NCI-H345 treated with DMSO at 0.1 percent for 48 hours (cell line): ENCODE measurements at regions not wholly inside any gene's neighbourhood (a gene's known extent, or its start where the extent isn't known, plus 50 kb on each side); places are given as distances from the start of the nearest gene placed in this dataset.

Experiments used
- DNase-seq: peaks from one replicate; lab custom pipeline; 2025; ENCODE audit not compliant: unreplicated experiment; lab: John Stamatoyannopoulos, UW

DNA sequence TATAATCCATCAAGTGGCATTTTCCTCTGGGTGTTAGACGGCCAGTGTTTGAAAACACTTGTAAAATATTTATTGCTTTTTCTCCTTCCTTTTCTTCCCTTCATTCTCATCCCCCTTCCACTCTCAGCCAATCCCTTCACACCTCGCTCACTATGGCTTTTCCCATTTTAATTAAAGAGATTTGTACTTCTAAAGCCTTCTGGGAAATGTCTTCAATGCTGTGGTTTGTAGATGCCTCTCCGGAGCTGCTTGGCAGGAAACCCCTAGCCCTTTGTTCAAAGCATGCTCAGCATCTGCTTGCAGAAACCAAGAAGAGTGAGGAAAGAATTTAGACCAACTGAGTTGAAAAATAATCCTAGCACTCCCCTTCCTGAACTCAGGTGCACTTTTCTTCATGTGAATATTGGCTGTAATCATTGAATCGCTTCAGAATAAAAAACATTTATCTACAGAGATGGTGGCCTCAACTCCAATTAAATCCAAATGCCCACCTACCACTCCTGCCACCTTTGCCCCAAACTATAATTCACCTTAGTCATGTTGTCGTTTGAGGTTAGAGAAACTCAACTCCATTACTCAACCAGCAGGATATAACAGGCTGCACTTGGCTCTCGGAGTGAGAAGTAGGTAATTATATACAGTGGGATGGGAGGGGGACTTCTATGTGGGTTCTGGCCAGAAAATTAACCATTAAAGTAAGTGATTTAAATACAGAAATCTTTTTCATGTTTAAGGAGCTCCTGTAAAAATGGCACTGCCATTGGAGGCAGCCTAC is 659.4 kb upstream of the CAMK1G start:
- no peak for DNase-seq

DNA sequence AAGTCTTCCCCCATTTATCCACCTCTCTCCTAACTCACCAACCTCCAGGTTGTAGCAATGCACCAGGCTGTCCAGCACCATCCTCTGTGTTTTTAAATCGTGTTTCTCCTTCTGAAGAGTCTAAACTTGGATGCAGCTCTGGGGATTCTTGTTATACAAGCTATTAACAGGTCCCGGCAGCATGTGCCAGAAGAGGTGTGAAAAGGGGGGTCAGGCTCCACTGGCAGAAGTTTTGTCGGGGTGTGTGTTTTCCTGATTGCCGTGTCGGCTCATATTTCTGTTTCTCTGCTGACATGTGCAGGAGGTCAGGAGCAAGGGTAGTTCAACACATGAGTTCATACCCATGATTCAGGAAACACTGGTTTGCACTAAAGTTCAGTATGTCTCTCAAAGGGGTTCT is 658.6 kb upstream of the CAMK1G start:
- no peak for DNase-seq

DNA sequence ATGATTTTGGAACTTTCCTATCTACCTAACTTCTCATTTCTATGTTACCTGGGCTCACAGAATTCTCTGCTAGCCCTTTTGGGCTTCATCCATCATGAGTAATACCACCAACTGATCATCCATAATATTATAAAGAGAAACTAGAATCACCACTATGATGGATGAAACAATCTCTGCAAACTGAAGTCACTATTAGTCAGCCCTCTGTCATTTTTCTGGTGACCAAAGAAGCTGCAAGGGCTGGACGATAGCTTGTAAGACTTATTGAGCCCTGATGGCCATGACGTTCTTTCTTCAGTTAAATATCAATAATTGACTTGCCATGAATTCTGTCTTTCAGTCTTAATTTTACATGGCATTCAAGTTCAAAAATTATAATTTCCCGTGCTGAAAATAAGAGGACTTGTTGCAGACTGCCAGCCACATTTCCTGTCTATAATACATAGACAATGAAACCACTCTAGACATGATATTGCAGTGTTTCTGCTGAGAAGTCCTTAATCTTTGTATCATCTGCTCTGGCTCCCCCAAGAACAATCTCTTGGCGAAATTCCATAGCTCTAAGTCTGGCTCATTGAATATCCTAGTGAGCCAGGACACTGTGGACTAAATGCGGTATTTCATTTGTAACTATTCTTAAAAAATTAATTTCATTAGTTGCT is 655.0 kb upstream of the CAMK1G start:
- no peak for DNase-seq

- no peak for DNase-seq
These were observed 653.9 kb upstream of the CAMK1G start for GRCh38 chr1:208929575-208929974.

- no peak for DNase-seq
These were observed 651.6 kb upstream of the CAMK1G start for GRCh38 chr1:208931936-208932335.

DNA sequence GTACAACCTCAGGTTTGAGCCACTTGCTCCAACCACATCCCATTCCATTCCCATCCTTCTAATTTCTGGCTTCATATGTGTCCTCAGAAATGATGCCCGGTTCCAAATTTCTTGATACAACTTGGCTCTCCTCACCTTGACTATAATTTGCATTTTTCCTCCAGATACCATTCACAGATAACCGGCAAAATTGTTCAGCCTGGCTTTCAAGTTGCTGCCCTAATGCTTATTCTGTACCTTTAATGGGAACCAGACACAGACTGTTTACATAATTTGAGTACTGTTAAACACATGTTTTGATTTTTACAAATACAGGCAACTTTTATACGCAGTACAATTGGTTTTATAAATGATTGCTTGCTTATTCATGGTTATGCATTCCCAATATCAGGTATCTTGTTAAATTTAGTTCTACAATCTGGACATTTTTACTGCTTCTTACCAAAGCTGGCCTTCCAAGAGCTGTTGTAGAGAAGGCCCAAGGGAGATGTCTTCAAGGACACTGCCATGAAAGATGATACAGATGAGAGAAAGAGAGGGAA is 649.5 kb upstream of the CAMK1G start:
- DNase-seq, result no peak

- DNase-seq, result no peak
These were observed 648.6 kb upstream of the CAMK1G start for GRCh38 chr1:208934933-208935332.

DNA sequence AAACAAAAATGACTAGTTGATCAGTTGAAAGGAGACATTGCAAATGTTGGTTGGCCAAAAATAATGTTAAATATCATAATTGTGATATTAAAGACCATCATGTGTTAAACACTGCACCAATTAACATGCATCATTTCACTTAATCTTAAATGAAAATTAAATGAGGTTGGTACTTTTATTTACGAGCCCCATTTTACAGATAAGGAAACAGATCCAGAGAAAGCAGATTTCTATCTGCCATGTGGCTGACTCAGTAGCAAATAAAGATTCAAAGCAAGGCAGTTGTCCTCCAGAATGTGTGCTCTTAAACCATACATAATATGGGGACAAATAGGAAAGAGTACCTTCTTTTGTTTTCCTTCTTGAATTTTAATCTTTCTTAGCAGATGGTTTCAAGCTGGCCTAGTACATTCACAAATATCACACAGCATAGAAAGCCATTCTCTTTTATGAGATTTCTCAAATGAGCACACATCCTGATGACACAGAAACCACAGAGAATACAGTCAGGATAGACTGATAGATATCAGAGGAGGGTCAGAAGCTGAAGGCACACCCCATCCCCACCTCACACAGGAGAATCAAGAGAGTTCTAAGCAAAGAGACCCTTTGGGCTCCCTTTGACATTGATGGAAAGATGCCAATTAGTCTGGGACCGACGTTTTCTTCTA is 647.9 kb upstream of the CAMK1G start:
- no peak for DNase-seq

DNA sequence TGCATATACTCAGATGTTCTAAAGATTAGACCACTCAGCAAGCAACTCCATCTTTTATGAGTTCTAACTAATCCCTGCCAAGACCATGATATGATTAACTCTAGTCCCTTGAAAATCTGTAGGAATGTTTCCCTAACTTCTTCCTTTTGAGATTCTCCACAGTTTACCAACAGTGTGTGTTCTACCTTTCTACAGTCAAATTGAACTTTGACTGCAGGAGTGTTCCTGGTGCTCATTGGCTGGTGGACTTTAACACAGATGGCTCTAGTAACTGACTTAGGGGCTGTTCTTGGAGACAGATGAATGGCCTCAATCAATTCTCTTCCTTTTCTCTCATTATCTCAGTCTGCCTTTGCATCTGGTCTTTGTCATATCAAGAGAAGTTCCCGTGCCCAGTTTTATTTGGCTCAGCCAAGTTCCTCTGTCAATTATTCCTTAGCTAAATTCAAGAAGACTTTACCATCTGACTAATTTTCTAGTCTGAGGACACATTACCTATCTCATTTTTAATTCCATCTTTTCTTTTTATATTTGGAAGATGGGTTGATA is 643.9 kb upstream of the CAMK1G start:
- DNase-seq, result no peak

- DNase-seq, result no peak
These were observed 641.0 kb upstream of the CAMK1G start for GRCh38 chr1:208942394-208943130.

GRCh38 chr1:208943291-208943690 is 640.2 kb upstream of the CAMK1G start:
- no peak for DNase-seq

- DNase-seq, result no peak
These were observed 638.5 kb upstream of the CAMK1G start for GRCh38 chr1:208944981-208945451.

GRCh38 chr1:208950206-208950605 is 633.3 kb upstream of the CAMK1G start:
- DNase-seq, result no peak

DNA sequence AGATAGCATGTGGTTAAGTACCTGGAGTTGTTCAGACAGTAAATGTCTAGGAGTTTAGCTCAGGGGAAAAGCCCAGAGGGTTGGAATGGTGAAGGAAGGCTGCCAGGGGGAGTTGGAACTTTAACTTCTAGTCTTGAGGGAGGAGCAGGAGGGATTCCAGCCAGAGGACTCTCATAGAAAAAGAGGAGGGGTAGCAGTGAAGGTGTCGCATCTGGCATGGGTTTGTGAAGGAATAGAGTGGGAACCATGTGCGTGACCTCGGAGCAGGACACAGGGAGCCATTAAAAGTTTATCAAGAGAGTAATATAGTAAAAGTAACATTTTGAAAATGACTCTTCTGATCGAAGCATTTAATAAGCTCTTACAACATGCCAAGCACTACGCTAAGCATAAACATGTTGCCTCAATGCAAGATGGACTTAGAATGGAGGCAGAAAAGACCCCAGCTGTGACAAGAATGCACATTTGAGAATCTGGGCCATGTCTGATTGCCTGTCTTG is 632.4 kb upstream of the CAMK1G start:
- DNase-seq, result no peak

GRCh38 chr1:208951908-208952307 is 631.6 kb upstream of the CAMK1G start:
- DNase-seq, result peak; percentile 39

DNA sequence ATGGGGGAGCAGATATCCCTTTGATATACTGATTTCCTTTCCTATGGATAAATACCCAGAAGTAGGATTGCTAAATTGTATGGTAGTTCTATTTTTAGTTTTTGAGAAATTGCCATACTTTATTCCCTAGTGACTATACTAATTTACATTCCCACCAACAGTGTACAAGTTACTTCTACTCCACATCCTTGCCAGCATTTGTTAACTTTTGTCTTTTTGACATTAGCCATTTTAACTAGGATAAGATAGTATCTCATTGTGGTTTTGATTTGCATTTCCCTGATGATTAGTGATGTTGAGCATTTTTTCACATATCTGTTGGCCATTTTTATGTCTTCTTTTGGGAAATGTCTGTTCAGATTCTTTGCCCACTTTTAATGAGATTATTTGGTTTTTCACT is 620.6 kb upstream of the CAMK1G start:
- DNase-seq, result no peak

DNA sequence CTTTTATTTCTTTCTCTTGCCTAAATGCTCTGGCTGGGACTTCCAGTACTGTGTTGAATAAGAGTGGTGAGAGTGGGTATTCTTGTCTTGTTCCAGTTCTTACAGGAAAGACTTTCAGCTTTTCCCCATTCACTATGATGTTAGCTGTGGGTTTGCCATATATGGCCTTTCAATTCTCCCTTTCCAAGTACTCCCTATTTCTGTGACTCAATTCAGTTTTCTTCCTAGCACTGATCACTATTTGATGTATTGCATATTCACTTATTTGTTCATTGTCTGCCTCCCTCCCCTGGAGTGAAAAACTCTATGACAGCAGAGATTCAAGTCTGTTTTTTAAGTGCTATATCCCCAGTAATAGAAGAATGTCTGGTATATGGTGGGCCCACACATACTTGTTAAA is 618.2 kb upstream of the CAMK1G start:
- no peak for DNase-seq

DNA sequence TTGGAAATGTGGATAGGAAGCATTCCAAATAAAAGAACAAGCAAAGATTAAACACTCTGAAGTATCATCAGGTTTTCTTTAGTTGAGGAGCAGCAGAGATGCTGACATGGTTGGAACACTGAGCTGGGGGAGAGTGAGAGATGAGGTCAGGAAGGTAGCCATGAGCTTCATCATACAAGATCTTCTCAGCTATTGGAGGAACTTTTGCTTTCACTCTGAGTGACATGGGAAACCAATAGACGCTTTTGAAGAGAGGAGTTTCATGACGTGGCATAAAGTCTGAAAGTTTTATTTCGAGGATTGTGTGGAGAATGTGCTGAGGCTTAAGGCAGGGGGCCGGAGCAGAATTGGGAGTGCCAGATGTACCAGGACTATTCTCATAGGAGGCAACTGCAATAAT is 616.2 kb upstream of the CAMK1G start:
- DNase-seq, result no peak

DNA sequence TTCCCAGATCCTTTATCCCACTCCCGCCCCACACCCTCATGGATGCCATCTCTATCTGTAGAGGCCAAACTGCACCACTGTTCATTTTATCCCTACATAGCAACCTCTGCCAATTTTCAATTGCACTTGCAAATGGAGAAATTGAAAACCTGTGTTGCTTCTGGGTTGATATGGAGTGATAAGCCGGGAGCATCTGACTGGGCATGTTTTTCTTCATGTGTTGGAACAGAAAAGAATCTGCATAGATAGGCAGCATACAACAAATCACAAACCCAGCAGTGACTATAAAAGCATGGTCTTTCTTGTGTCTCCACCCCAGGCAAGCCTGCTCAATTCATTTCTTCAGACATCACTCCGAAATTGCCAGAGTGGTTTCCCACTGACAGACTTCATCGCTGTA is 608.8 kb upstream of the CAMK1G start:
- DNase-seq, result no peak

DNA sequence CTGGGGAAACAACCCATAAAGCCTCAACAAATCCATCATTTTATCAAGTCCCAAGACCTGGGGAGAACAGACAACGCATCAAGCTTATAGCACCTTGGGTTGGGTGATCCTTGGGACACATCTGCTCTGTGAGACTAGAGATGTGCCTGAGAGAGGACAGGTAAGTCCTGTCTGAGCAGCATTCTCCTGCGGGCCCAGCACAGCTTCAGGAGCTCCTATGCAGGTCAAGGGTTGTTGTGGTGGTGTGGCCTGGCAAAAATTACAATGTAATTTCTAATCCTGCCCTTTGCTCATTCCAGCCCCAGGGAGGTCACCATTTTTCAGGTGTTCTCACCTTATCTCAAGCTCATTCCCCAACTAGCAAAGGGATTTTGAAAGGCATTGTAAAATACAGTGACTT is 608.1 kb upstream of the CAMK1G start:
- DNase-seq, result no peak

DNA sequence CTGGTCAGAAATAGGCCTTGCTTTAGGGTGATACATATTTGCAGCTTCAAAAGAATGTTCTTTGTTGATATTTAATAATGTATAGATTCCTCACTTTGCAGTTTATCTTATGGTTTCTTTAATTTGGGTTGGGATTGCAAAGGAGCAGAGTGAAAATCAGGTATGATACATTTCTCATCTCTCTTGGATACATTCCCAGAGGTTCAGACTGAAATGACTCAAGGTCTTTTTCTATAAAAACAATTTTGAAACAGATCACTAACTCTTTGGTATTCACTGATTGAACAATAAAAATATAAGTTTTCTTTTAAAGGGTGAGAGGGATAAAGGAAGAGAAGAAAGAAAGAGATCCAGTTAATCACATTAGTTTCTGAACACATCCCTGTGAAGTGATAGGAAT is 606.5 kb upstream of the CAMK1G start:
- no peak for DNase-seq
